ENCODE measurements at regions not wholly inside any gene's neighbourhood (a gene's known extent, or its start where the extent isn't known, plus 50 kb on each side); places are given as distances from the start of the nearest gene placed in this dataset.
A peak's percentile ranks its signal among the peaks of the same experiment; 100 is the strongest.

DNA sequence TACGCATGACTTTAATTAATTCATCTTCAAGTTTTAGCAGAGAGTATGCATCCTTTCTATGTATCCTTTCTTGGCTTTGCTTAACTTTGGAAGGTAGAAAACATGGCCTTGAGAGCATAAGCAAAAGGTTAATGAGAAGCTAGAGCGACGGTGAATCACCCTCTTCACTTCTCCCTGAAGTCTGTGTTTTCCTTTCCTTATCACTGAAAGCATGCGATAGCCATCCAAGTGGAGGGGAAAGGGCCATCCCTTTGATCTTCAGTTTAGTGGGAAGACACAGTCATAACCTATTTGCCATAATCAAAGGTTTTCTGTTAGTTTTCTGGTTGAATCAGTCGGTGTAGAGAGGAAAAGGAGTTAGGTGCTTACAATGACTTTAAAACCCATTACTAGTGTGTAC lies 354.0 kb upstream of the ROBO2 start:
- no peak overlapping the region for H3K14ac ChIP-seq (ENCODE audit: insufficient read length)
- no peak overlapping the region for H2BK5ac ChIP-seq (ENCODE audit: low read depth, low read length)
- no peak overlapping the region for H4K5ac ChIP-seq (ENCODE audit: insufficient read length, low read depth, low read length)
- no peak overlapping the region for H3K56ac ChIP-seq (replicated peaks; ENCODE audit: insufficient read length, low read depth, low read length)
- peak; percentile 45 for FAIRE-seq
- ChIA-PET CTCF (ENCODE audit: partially characterized antibody) (interaction anchor here (0.6 to 1.3 kb wide), 2 partner anchors 12 to 250 kb away, joined by 5 to 6 read pairs; no protein-coding TSS in a partner anchor), POLR2A (ENCODE audit: partially characterized antibody) (no interaction called here)
- no peaks in the 10 kb centered on the region for H3K27me3 ChIP-seq (replicated peaks in 1 of 4; ENCODE audit: control insufficient read depth in 3 of 4, extremely low read depth in 1 of 4, insufficient read depth in 3 of 4, low read length in 3 of 4)
- no peak overlapping the region for H2BK120ac ChIP-seq (replicated peaks; ENCODE audit: low read depth, low read length)
- no peak overlapping the region for H3K4ac ChIP-seq (replicated peaks; ENCODE audit: insufficient read length, low read depth, low read length)
- no peaks in the 10 kb centered on the region for H3K23me2 ChIP-seq (ENCODE audit: low read depth, low read length)
- no peaks in the 10 kb centered on the region for H3K36me3 ChIP-seq (ENCODE audit: control insufficient read depth in 2 of 4, insufficient read depth in 4 of 4, low read length in 3 of 4)
- no peaks in the 10 kb centered on the region for H4K20me1 ChIP-seq (replicated peaks in 1 of 2; ENCODE audit: control insufficient read depth in 1 of 2, insufficient read depth in 2 of 2, low read length in 2 of 2)
- no peak overlapping the region for H3K4me2 ChIP-seq (ENCODE audit: insufficient read depth in 1 of 2, low read depth in 2 of 2, low read length in 2 of 2)
- no peak overlapping the region for H2BK20ac ChIP-seq (ENCODE audit: low read length)
- no peak overlapping the region for H2BK12ac ChIP-seq (ENCODE audit: low read depth, low read length)
- no peak overlapping the region for H4K91ac ChIP-seq (replicated peaks; ENCODE audit: insufficient read length, low read length)
- no peak overlapping the region for H3K4me3 ChIP-seq (ENCODE audit: extremely low read depth in 1 of 4, insufficient read depth in 2 of 4, low read depth in 3 of 4, low read length in 4 of 4)
- TF ChIP-seq SP4 (IDR thresholded peaks at IDR 0.05; ENCODE audit: low read length) (no peak), HDAC2 (IDR thresholded peaks at IDR 0.05; ENCODE audit: borderline replicate concordance in 1 of 2, low read depth in 2 of 2, low read length in 2 of 2) (no peak), TAF7 (optimal IDR thresholded peaks at IDR 0.05; ENCODE audit: borderline replicate concordance, low read depth, low read length) (no peak), PHF8 (conservative IDR thresholded peaks at IDR 0.05; ENCODE audit: low read depth, low read length) (no peak), SRF (IDR thresholded peaks at IDR 0.05; ENCODE audit: low read depth, low read length) (no peak), HDAC6 (IDR thresholded peaks at IDR 0.05; ENCODE audit: low read depth, low read length) (no peak), MAFK (IDR thresholded peaks at IDR 0.05; ENCODE audit: low read depth, low read length) (no peak), SIX5 (IDR thresholded peaks at IDR 0.05; ENCODE audit: low read depth, low read length) (no peak), TAF1 (IDR thresholded peaks at IDR 0.05; ENCODE audit: low read depth, low read length) (no peak), SAP30 (IDR thresholded peaks at IDR 0.05; ENCODE audit: insufficient read depth, insufficient replicate concordance, low read length) (no peak), RBBP5 (IDR thresholded peaks at IDR 0.05; ENCODE audit: borderline replicate concordance, low read depth, low read length) (no peak), SIRT6 (IDR thresholded peaks at IDR 0.05; ENCODE audit: low read length) (no peak), KDM4A (IDR thresholded peaks at IDR 0.05; ENCODE audit: low read depth, low read length, severe bottlenecking) (no peak)
- TF ChIP-seq, protein P1, sequence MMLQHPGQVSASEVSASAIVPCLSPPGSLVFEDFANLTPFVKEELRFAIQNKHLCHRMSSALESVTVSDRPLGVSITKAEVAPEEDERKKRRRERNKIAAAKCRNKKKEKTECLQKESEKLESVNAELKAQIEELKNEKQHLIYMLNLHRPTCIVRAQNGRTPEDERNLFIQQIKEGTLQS (IDR thresholded peaks at IDR 0.05; ENCODE audit: insufficient read depth, low read depth, low read length) = no peak
- H3K79me2 ChIP-seq (ENCODE audit: control insufficient read depth in 1 of 2, insufficient read depth in 2 of 2, low read length in 2 of 2) = no peaks in the 10 kb centered on the region
- no peak overlapping the region for H3K23ac ChIP-seq (ENCODE audit: insufficient read length)
- no peak for DNase-seq (ENCODE audit: low read depth in 1 of 2, low spot score in 2 of 2)
- no peak overlapping the region for H3K9ac ChIP-seq (replicated peaks in 1 of 4; ENCODE audit: extremely low read depth in 1 of 4, low read depth in 3 of 4, low read length in 3 of 4)
- no peak overlapping the region for H2AK5ac ChIP-seq (ENCODE audit: low read depth, low read length)
- peaks cover 0 to 4% (median 0%) of the 10 kb centered on the region in 4 experiments; a peak in 1 of 7 replicates for H3K4me1 ChIP-seq (replicated peaks in 1 of 4; ENCODE audit: control insufficient read depth in 3 of 4, insufficient read depth in 4 of 4, low read length in 3 of 4)
- WGBS, 2 experiments (ENCODE audit: extremely low coverage in 1 of 2, insufficient coverage in 1 of 2, insufficient read length in 1 of 2, insufficient replicate concordance in 2 of 2, low coverage in 1 of 2, low lambda C conversion rate in 2 of 2, missing lambda C conversion rate in 1 of 2) = 80% methylated on average over 5 of the region's 5 CpGs; no CpG with 5 or more reads in 1 of the 2 experiments
- no peak overlapping the region for H3K27ac ChIP-seq (ENCODE audit: low read depth, low read length)
- H4K8ac ChIP-seq (ENCODE audit: extremely low read depth, insufficient read depth, low read length) = no peak overlapping the region
- no peak overlapping the region for H2BK15ac ChIP-seq (ENCODE audit: low read length)
- H3K18ac ChIP-seq (ENCODE audit: extremely low read depth, low read length) = no peak overlapping the region
- H3K79me1 ChIP-seq (ENCODE audit: low read depth, low read length) = no peaks in the 10 kb centered on the region
- no peak overlapping the region for H2AFZ ChIP-seq (ENCODE audit: low read length)
- no peaks in the 10 kb centered on the region for H3K9me3 ChIP-seq (ENCODE audit: insufficient read depth in 2 of 2, low read depth in 1 of 2, low read length in 1 of 2)

Measured in H1 (cell line).